ENCODE measurements at regions not wholly inside any gene's neighbourhood (a gene's known extent, or its start where the extent isn't known, plus 50 kb on each side); places are given as distances from the start of the nearest gene placed in this dataset.

DNA sequence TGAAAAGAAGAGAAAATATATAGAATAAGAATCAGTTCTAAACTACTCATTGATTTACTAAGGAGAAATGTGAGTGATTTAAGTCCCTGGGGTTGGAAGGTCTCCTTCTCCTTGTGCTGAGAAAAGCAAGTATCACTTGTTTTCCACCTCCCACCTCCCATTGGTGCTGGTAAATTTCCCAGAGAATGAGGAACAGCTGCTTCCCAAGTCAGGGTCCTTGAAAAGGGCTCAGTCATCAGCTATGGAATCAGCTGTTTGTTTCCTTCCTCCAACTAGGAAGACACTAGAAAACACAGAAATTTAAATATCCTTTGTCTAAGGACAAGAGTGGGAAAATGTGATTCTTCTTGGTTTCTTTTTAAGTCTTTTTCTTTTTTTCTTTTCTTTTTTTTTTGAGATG lies 131.3 kb upstream of the C1orf21 start:
- Histone ChIP-seq H3K9me3 (ENCODE audit: control insufficient read depth in 1 of 2, low read length in 2 of 2) (no peaks in the 10 kb centered on the region), H3K27ac (ENCODE audit: low read depth, low read length) (no peak overlapping the region), H3K4me1 (ENCODE audit: insufficient read depth, low read length) (no peaks in the 10 kb centered on the region), H3K27me3 (ENCODE audit: insufficient read depth, low read length) (no peaks in the 10 kb centered on the region), H3K36me3 (ENCODE audit: insufficient read depth, low read length) (no peaks in the 10 kb centered on the region), H3K4me3 (ENCODE audit: low read length in 2 of 2) (no peak overlapping the region)
- Mint-ChIP-seq H3K4me3 (no peak overlapping the region), H3K36me3 (no peaks in the 10 kb centered on the region), H3K4me1 (no peaks in the 10 kb centered on the region), H3K27me3 (peaks cover 5 to 19% of the 10 kb centered on the region in 2 donors), H3K27ac (no peak overlapping the region), H3K9me3 (peaks cover 0 to 1% (median 0%) of the 10 kb centered on the region in 8 donors)
- ChIA-PET CTCF (ENCODE audit: partially characterized antibody) (no interaction called here), POLR2A (ENCODE audit: partially characterized antibody) (no interaction called here)
- DNase-seq = no peak
- intact Hi-C loops (cut with micrococcal nuclease) = no loop called here

DNA sequence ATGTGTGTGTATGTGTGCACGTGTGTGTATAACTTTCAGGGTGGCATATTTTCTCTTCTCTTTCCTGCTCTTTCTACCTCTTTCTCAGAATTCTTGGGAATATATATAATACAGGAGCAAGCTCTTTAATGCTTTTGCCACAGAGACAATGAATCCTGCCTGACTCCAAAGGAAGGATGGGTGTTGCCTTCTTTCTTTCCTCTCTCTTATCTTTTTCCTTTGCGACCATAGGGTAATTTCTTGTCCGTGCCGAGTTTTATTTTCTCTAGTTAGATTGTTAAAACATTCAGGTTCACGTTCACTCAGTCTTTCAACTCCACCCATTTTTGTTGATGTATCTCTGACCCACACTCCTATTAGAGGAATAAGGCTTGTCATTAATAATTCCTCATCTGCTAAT lies 129.0 kb upstream of the C1orf21 start:
- POLR2A ChIA-PET (ENCODE audit: partially characterized antibody) = no interaction called here
- no peak overlapping the region for H3K27ac Mint-ChIP-seq
- H3K9me3 ChIP-seq (ENCODE audit: control insufficient read depth in 1 of 2, low read length in 2 of 2) = no peaks in the 10 kb centered on the region
- H3K27me3 Mint-ChIP-seq = peaks cover 13 to 21% of the 10 kb centered on the region in 2 donors
- no peaks in the 10 kb centered on the region for H3K36me3 Mint-ChIP-seq
- H3K4me1 Mint-ChIP-seq = no peaks in the 10 kb centered on the region
- no peak for DNase-seq
- no peak overlapping the region for H3K4me3 Mint-ChIP-seq
- no peak overlapping the region for H3K4me3 ChIP-seq (ENCODE audit: low read length in 2 of 2)
- no peaks in the 10 kb centered on the region for H3K27me3 ChIP-seq (ENCODE audit: insufficient read depth, low read length)
- no peak overlapping the region for H3K27ac ChIP-seq (ENCODE audit: low read depth, low read length)
- CTCF ChIA-PET (ENCODE audit: partially characterized antibody) = no interaction called here
- H3K9me3 Mint-ChIP-seq = peaks cover 0 to 5% (median 0%) of the 10 kb centered on the region in 8 donors
- H3K36me3 ChIP-seq (ENCODE audit: insufficient read depth, low read length) = no peaks in the 10 kb centered on the region
- intact Hi-C loops (cut with micrococcal nuclease) = no loop called here
- no peaks in the 10 kb centered on the region for H3K4me1 ChIP-seq (ENCODE audit: insufficient read depth, low read length)

DNA sequence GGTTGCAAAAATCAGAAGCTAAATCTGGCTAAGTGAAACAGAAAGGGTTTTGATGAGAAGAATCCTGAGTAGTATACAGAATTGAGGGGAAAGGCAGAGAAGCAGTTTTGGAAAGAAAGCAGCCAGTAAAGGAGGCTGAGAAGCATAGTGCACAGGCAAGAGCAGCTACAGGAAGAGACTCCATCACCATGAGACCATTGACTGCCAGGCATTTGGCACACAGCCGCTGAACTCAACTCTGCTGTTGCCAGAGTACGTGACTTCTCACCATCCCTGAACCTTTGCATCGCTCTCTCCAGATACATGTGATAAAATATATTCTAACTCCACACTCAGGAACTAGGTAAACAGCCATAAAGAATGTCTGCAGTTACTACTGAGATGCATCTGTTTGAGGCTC lies 128.3 kb upstream of the C1orf21 start:
- POLR2A ChIA-PET (ENCODE audit: partially characterized antibody) = no interaction called here
- H3K9me3 ChIP-seq (ENCODE audit: control insufficient read depth in 1 of 2, low read length in 2 of 2) = no peaks in the 10 kb centered on the region
- H3K27ac Mint-ChIP-seq = no peak overlapping the region
- H3K27ac ChIP-seq (ENCODE audit: low read depth, low read length) = no peak overlapping the region
- H3K4me1 Mint-ChIP-seq = no peaks in the 10 kb centered on the region
- no peaks in the 10 kb centered on the region for H3K4me1 ChIP-seq (ENCODE audit: insufficient read depth, low read length)
- no peak overlapping the region for H3K4me3 ChIP-seq (ENCODE audit: low read length in 2 of 2)
- DNase-seq = no peak
- H3K36me3 ChIP-seq (ENCODE audit: insufficient read depth, low read length) = no peaks in the 10 kb centered on the region
- H3K27me3 ChIP-seq (ENCODE audit: insufficient read depth, low read length) = no peaks in the 10 kb centered on the region
- H3K9me3 Mint-ChIP-seq = peaks cover 0 to 5% (median 0%) of the 10 kb centered on the region in 8 donors
- H3K27me3 Mint-ChIP-seq = peaks cover 13 to 21% of the 10 kb centered on the region in 2 donors
- intact Hi-C loops (cut with micrococcal nuclease) = no loop called here
- H3K36me3 Mint-ChIP-seq = no peaks in the 10 kb centered on the region
- CTCF ChIA-PET (ENCODE audit: partially characterized antibody) = no interaction called here
- H3K4me3 Mint-ChIP-seq = no peak overlapping the region

DNA sequence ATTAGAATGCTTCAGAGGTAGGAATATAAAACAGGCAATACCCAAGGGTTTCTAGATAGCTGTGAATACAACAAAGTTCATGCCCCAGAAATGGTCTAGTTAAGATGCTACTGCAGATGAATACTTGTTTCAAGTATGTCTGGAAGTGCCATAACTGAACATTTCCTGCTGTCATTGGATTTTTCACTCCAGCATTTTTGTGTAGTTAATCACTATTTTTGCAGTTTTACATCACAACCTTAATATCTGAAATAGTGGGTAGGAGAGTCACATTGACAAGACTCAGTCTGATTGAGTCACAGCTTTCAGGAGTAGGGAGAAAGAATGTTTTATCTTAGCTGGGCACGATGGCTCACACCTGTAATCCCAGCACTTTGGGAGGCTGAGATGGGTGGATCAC lies 126.4 kb upstream of the C1orf21 start:
- Mint-ChIP-seq H3K27me3 (peaks cover 12 to 22% of the 10 kb centered on the region in 2 donors), H3K4me3 (no peak overlapping the region), H3K9me3 (peaks cover 0 to 5% (median 0%) of the 10 kb centered on the region in 8 donors), H3K4me1 (no peaks in the 10 kb centered on the region), H3K27ac (no peak overlapping the region), H3K36me3 (no peaks in the 10 kb centered on the region)
- intact Hi-C loops (cut with micrococcal nuclease) = no loop called here
- ChIA-PET POLR2A (ENCODE audit: partially characterized antibody) (no interaction called here), CTCF (ENCODE audit: partially characterized antibody) (no interaction called here)
- no peak overlapping the region for H3K27ac ChIP-seq (ENCODE audit: low read depth, low read length)
- no peaks in the 10 kb centered on the region for H3K27me3 ChIP-seq (ENCODE audit: insufficient read depth, low read length)
- H3K4me1 ChIP-seq (ENCODE audit: insufficient read depth, low read length) = no peaks in the 10 kb centered on the region
- no peak for DNase-seq
- no peaks in the 10 kb centered on the region for H3K36me3 ChIP-seq (ENCODE audit: insufficient read depth, low read length)
- H3K9me3 ChIP-seq (ENCODE audit: control insufficient read depth in 1 of 2, low read length in 2 of 2) = no peaks in the 10 kb centered on the region
- H3K4me3 ChIP-seq (ENCODE audit: low read length in 2 of 2) = no peak overlapping the region

DNA sequence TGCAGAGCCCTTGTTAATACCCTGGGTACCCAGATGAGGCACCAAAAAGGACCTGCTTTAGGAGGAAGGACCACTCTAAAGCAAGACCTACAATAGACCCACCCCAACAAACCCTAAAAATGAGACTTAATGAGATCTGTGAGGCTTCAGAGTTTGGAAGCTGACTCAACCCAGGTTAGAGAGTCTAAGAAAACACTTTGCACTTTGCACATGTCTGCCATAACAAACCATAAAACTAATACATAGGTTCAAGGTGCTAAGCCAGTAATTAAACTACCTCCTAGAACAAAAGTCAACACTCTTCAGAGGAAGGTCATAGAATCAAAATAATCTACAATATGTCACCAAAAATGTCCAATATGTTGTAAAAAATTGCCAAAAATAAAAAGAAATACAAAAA lies 124.7 kb upstream of the C1orf21 start:
- peaks cover 12 to 27% of the 10 kb centered on the region in 2 donors for H3K27me3 Mint-ChIP-seq

DNA sequence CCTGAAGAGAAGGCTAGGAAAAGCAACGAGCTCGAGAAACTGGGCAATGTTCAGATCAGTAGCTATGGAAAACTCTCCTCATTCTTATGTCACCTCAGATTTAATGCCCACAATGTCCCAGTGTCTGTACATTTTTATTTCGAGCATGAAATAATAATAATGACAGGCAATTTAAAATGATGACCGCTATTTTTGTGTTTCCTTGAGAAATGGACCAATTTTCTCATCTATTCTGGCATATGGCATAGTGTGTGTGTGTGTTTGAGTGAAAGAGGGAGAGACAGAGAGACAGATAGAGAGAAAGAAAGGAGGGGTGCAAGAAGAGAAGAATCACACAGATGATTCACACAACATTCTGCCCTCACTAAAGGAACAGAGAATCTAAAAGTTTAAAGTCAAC lies 119.1 kb upstream of the C1orf21 start:
- no peak overlapping the region for H3K27ac Mint-ChIP-seq
- intact Hi-C loops (cut with micrococcal nuclease) = no loop called here
- Histone ChIP-seq H3K27ac (ENCODE audit: low read depth, low read length) (no peak overlapping the region), H3K27me3 (ENCODE audit: insufficient read depth, low read length) (no peaks in the 10 kb centered on the region), H3K4me1 (ENCODE audit: insufficient read depth, low read length) (no peaks in the 10 kb centered on the region), H3K36me3 (ENCODE audit: insufficient read depth, low read length) (no peaks in the 10 kb centered on the region), H3K4me3 (ENCODE audit: low read length in 2 of 2) (no peak overlapping the region), H3K9me3 (ENCODE audit: control insufficient read depth in 1 of 2, low read length in 2 of 2) (no peaks in the 10 kb centered on the region)
- H3K36me3 Mint-ChIP-seq = no peaks in the 10 kb centered on the region
- no peak for DNase-seq
- H3K4me3 Mint-ChIP-seq = no peak overlapping the region
- ChIA-PET CTCF (ENCODE audit: partially characterized antibody) (no interaction called here), POLR2A (ENCODE audit: partially characterized antibody) (no interaction called here)
- H3K4me1 Mint-ChIP-seq = no peaks in the 10 kb centered on the region
- H3K27me3 Mint-ChIP-seq = peaks cover 9 to 22% of the 10 kb centered on the region in 2 donors
- H3K9me3 Mint-ChIP-seq = no peaks in the 10 kb centered on the region

More for the DNA sequence above, 124.7 kb upstream of the C1orf21 start:
- Histone ChIP-seq H3K27me3 (ENCODE audit: insufficient read depth, low read length) (no peaks in the 10 kb centered on the region), H3K9me3 (ENCODE audit: control insufficient read depth in 1 of 2, low read length in 2 of 2) (no peaks in the 10 kb centered on the region), H3K4me3 (ENCODE audit: low read length in 2 of 2) (no peak overlapping the region), H3K36me3 (ENCODE audit: insufficient read depth, low read length) (no peaks in the 10 kb centered on the region), H3K4me1 (ENCODE audit: insufficient read depth, low read length) (no peaks in the 10 kb centered on the region), H3K27ac (ENCODE audit: low read depth, low read length) (no peak overlapping the region)
- no peaks in the 10 kb centered on the region for H3K4me1 Mint-ChIP-seq
- no peak overlapping the region for H3K4me3 Mint-ChIP-seq
- CTCF ChIA-PET (ENCODE audit: partially characterized antibody) = no interaction called here
- intact Hi-C loops (cut with micrococcal nuclease) = no loop called here
- DNase-seq = no peak
- peaks cover 0 to 5% (median 0%) of the 10 kb centered on the region in 8 donors for H3K9me3 Mint-ChIP-seq
- no peaks in the 10 kb centered on the region for H3K36me3 Mint-ChIP-seq
- H3K27ac Mint-ChIP-seq = no peak overlapping the region
- POLR2A ChIA-PET (ENCODE audit: partially characterized antibody) = no interaction called here

DNA sequence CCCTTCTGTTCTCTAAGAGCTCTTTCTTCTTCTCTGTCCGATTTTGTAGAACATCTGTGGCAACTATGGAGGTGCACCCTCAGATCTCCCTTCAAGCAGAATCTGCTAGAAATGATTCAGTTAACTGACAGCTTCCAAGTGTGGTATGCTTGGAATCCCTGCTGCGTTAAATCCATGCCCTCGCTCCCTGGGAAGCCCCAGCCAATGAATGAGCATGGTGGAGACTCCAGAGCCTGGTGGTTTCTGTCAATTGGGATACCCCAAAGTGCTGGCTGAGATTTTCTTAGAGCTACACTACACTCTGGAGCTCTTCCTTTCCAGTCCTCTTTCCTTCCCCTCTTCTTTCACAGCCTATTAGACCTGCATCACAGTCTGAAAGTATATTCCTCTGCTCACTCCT lies 116.3 kb upstream of the C1orf21 start:
- Mint-ChIP-seq H3K4me1 (no peaks in the 10 kb centered on the region), H3K36me3 (no peaks in the 10 kb centered on the region), H3K4me3 (no peak overlapping the region), H3K27me3 (peaks cover 12 to 22% of the 10 kb centered on the region in 2 donors), H3K27ac (no peak overlapping the region), H3K9me3 (peaks cover 0 to 4% (median 0%) of the 10 kb centered on the region in 8 donors)
- Histone ChIP-seq H3K9me3 (ENCODE audit: control insufficient read depth in 1 of 2, low read length in 2 of 2) (no peaks in the 10 kb centered on the region), H3K36me3 (ENCODE audit: insufficient read depth, low read length) (no peaks in the 10 kb centered on the region), H3K4me3 (ENCODE audit: low read length in 2 of 2) (no peak overlapping the region), H3K4me1 (ENCODE audit: insufficient read depth, low read length) (no peaks in the 10 kb centered on the region), H3K27ac (ENCODE audit: low read depth, low read length) (no peak overlapping the region), H3K27me3 (ENCODE audit: insufficient read depth, low read length) (no peaks in the 10 kb centered on the region)
- DNase-seq = no peak
- POLR2A ChIA-PET (ENCODE audit: partially characterized antibody) = no interaction called here
- intact Hi-C loops (cut with micrococcal nuclease) = no loop called here
- CTCF ChIA-PET (ENCODE audit: partially characterized antibody) = no interaction called here

DNA sequence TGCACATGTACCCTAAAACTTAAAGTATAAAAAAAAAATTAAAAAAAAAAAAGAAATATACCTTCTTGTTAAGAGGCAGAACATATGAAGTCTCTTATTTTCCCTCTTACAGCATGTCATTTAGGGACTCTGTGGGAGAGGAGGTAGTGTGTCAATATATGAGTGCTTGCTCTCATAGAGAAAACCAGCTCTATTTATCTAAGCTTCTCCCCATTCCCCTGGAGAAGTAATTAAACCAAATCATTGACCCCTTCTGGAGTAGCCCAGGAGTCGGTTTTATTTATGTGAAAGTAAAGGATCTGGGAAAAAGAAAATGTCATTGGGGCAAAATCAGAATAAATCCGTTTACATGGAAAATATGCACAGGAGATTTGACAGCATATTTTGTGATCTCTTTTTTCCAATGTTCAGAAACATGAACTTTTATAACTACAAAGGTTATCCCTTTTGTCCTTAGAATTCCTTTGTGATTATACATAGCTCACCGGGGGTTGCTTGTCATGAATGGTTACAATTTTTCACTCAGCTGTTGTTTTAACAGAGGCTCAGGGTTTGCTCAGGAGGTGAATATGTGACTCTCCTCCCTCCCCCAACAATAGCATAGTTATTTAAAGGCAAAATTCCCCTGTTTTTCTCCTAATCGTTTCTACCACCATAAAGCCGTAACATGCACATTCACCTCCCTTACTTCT lies 114.5 kb upstream of the C1orf21 start:
- ChIA-PET POLR2A (ENCODE audit: partially characterized antibody) (no interaction called here), CTCF (ENCODE audit: partially characterized antibody) (no interaction called here)
- H3K4me1 ChIP-seq (ENCODE audit: insufficient read depth, low read length) = no peaks in the 10 kb centered on the region
- Mint-ChIP-seq H3K4me1 (no peaks in the 10 kb centered on the region), H3K36me3 (no peaks in the 10 kb centered on the region), H3K9me3 (peaks cover 0 to 4% (median 0%) of the 10 kb centered on the region in 8 donors), H3K27me3 (peaks cover 10 to 18% of the 10 kb centered on the region in 2 donors), H3K27ac (no peak overlapping the region), H3K4me3 (no peak overlapping the region)
- H3K27ac ChIP-seq (ENCODE audit: low read depth, low read length) = no peak overlapping the region
- no peak for DNase-seq
- no peak overlapping the region for H3K4me3 ChIP-seq (ENCODE audit: low read length in 2 of 2)
- no peaks in the 10 kb centered on the region for H3K9me3 ChIP-seq (ENCODE audit: control insufficient read depth in 1 of 2, low read length in 2 of 2)
- intact Hi-C loops (cut with micrococcal nuclease) = no loop called here
- H3K27me3 ChIP-seq (ENCODE audit: insufficient read depth, low read length) = no peaks in the 10 kb centered on the region
- no peaks in the 10 kb centered on the region for H3K36me3 ChIP-seq (ENCODE audit: insufficient read depth, low read length)
